CD4-positive, alpha-beta T cell (primary cell): ENCODE measurements at regions not wholly inside any gene's neighbourhood (a gene's known extent, or its start where the extent isn't known, plus 50 kb on each side); places are given as distances from the start of the nearest gene placed in this dataset.
"Not testable (repeated sequence)": the region's sequence is repeated elsewhere in the genome, so short reads cannot be mapped to it uniquely, and the experiment has no call there.

Experiments used
- ATAC-seq: fragments of 200-7000 bp; cut with Tn5 transposase; one replicate; pipeline ENCODE4 v1.10.0; 2022; ENCODE audit warnings: mild to moderate bottlenecking; ENCODE audit not compliant: poor library complexity
- CTCF ChIA-PET: fragments of 350-600 bp; sonication (Branson Sonifier 250); formaldehyde crosslinking; loops from one replicate; lab custom pipeline; 2021; ENCODE audit warnings: antibody characterized with exemption, inconsistent platforms; lab: Charles Lee
- POLR2A ChIA-PET: fragments of 350-600 bp; sonication (Branson Sonifier 250); formaldehyde crosslinking; loops from one replicate; lab custom pipeline; 2021; ENCODE audit warnings: antibody characterized with exemption, inconsistent platforms; lab: Charles Lee
- DNase-seq, 14 experiments: peaks; one replicate each; pipeline ENCODE4 v3.0.0-alpha.2; 2013 to 2020; ENCODE audit warnings: mixed read lengths in 2 of 14
- H3K27ac ChIP-seq, 2 donors: one replicate each; pipeline versions ENCODE4 v1.5.1 to v1.7.0; 2013; ENCODE audit warnings: low read length in 2 of 2, low read depth in 1 of 2, mild to moderate bottlenecking in 1 of 2
- H3K27me3 ChIP-seq, 2 experiments: 1 replicate in 1 of 2; 2 replicates in 1 of 2; pipeline versions ENCODE4 v1.6.1 to v1.7.0; 2013; ENCODE audit warnings: low read length in 2 of 2, control low read depth in 1 of 2, mild to moderate bottlenecking in 1 of 2, moderate library complexity in 1 of 2; ENCODE audit not compliant: insufficient read depth in 2 of 2, control insufficient read depth in 1 of 2
- H3K36me3 ChIP-seq: one replicate; pipeline ENCODE4 v1.6.1; 2013; ENCODE audit warnings: low read length, control low read depth; ENCODE audit not compliant: insufficient read depth
- H3K4me1 ChIP-seq: one replicate; pipeline ENCODE4 v1.6.1; 2013; ENCODE audit warnings: low read length, control low read depth; ENCODE audit not compliant: insufficient read depth
- H3K4me3 ChIP-seq: one replicate; pipeline ENCODE4 v1.5.1; 2013; ENCODE audit warnings: mild to moderate bottlenecking, low read length, moderate library complexity
- H3K9me3 ChIP-seq, 2 experiments: 1 replicate in 1 of 2; 2 replicates in 1 of 2; pipeline versions ENCODE4 v1.6.1 to v1.7.0; 2013; ENCODE audit warnings: low read length in 2 of 2, mild to moderate bottlenecking in 2 of 2, control low read depth in 1 of 2, moderate library complexity in 1 of 2; ENCODE audit not compliant: control insufficient read depth in 1 of 2, insufficient read depth in 1 of 2
- H3K27ac Mint-ChIP-seq: one replicate; pipeline ENCODE4 v1.8.0; 2020; ENCODE audit warnings: mixed read lengths
- H3K27me3 Mint-ChIP-seq: one replicate; pipeline ENCODE4 v1.8.0; 2021; ENCODE audit warnings: mixed read lengths
- H3K36me3 Mint-ChIP-seq: one replicate; pipeline ENCODE4 v1.8.0; 2021; ENCODE audit warnings: low read depth, mixed read lengths
- H3K4me1 Mint-ChIP-seq: one replicate; pipeline ENCODE4 v1.8.0; 2021; ENCODE audit warnings: low read depth, mixed read lengths
- H3K4me3 Mint-ChIP-seq: one replicate; pipeline ENCODE4 v1.8.0; 2020; ENCODE audit warnings: mild to moderate bottlenecking, mixed read lengths
- H3K9me3 Mint-ChIP-seq: one replicate; pipeline ENCODE4 v1.8.0; 2020; ENCODE audit warnings: mixed read lengths
- intact Hi-C, 2 experiments: fragments of 100-400 bp; cut with DNase I in 1 of 2; cut with micrococcal nuclease in 1 of 2; formaldehyde crosslinking; loops; one replicate each; pipeline versions ENCODE4 v1.15.1 to v1.9.0; 2023 to 2025; cut with DNase I, micrococcal nuclease
- TF ChIP-seq, protein P1 (sequence below): fragments of 200-600 bp; IDR thresholded peaks from one replicate; pipeline ENCODE4 v1.8.0; 2022; ENCODE audit warnings: antibody characterized with exemption, mild to moderate bottlenecking

DNA sequence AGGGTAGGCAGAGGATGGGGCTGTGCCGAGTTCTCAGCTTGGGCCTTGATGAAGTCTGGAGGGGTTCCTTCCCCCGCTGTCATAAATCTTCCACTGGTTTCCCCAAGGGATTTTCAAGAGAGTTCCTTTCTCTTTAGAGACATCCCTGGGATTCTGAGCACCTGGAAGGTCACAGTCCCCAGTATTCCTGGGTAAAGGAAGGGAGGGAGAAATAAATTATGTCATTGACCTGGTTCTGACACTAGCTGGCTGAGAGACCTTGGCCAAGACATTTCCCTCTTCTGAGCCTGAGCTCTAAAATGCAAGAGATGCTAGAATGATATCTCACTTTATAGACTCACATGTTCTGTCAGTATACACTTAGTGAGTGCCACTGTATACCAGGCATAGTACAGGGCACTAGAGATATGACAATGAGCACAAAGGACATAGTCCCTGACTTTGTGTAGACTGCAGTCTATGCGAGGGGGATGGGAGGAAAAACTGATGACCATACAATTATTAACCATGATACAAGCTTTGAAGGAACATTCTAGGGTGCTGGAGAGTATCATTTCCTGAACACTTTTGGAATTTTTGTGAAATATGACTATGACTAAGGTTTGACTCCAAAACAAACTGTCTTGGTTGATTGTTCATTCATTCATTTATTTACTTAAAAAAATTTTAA lies 165.8 kb upstream of the JUN start:
- Mint-ChIP-seq H3K27me3 (no peaks in the 10 kb centered on the region), H3K36me3 (no peaks in the 10 kb centered on the region), H3K27ac (no peak overlapping the region), H3K9me3 (no peaks in the 10 kb centered on the region), H3K4me1 (peaks cover 34% of the 10 kb centered on the region), H3K4me3 (no peak overlapping the region)
- ChIA-PET CTCF (interaction anchor here (0.6 kb wide), 1 partner anchor 208 kb away, joined by 3 read pairs; no protein-coding TSS in a partner anchor), POLR2A (interaction anchor here (1.0 to 1.2 kb wide), 2 partner anchors 165 to 166 kb away, joined by 5 to 8 read pairs; partner anchors contain the start of gene JUN)
- no peak overlapping the region for H3K4me3 ChIP-seq
- no peaks in the 10 kb centered on the region for H3K36me3 ChIP-seq
- ATAC-seq (no peak), DNase-seq (no peak)
- no peaks in the 10 kb centered on the region for H3K27me3 ChIP-seq
- no peak overlapping the region for H3K27ac ChIP-seq
- TF ChIP-seq, protein P1, sequence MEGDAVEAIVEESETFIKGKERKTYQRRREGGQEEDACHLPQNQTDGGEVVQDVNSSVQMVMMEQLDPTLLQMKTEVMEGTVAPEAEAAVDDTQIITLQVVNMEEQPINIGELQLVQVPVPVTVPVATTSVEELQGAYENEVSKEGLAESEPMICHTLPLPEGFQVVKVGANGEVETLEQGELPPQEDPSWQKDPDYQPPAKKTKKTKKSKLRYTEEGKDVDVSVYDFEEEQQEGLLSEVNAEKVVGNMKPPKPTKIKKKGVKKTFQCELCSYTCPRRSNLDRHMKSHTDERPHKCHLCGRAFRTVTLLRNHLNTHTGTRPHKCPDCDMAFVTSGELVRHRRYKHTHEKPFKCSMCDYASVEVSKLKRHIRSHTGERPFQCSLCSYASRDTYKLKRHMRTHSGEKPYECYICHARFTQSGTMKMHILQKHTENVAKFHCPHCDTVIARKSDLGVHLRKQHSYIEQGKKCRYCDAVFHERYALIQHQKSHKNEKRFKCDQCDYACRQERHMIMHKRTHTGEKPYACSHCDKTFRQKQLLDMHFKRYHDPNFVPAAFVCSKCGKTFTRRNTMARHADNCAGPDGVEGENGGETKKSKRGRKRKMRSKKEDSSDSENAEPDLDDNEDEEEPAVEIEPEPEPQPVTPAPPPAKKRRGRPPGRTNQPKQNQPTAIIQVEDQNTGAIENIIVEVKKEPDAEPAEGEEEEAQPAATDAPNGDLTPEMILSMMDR, result no peak
- intact Hi-C loops, result loop anchor here in 1 of 2 experiments (10.0 kb wide), 3 partner anchors 75 to 135 kb away; no protein-coding TSS in a partner anchor
- H3K9me3 ChIP-seq, result no peaks in the 10 kb centered on the region
- peaks cover 17% of the 10 kb centered on the region for H3K4me1 ChIP-seq

DNA sequence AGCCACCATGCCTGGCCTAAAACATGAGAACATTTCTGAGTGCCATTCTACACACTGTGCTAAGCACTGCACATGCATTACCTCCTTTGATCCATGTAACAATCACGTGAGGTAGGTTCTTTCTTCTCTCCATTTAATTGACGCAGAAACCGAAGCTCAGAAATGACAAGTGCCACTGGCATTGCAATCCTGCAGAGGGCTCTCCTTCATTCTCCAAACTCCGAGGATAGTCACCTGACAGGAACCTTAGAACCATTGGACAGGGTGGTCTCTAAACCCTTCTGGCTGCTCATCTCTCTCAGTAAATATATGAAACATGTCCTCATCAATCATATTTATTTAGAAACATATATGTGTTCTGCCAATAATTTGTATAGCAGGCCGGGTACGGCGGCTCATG lies 167.1 kb upstream of the JUN start:
- ATAC-seq, result no peak
- intact Hi-C loops, result no loop called here
- Histone ChIP-seq H3K27me3 (no peaks in the 10 kb centered on the region), H3K4me1 (peaks cover 12% of the 10 kb centered on the region), H3K36me3 (no peaks in the 10 kb centered on the region), H3K27ac (no peak overlapping the region), H3K4me3 (no peak overlapping the region), H3K9me3 (no peaks in the 10 kb centered on the region)
- Mint-ChIP-seq H3K36me3 (no peaks in the 10 kb centered on the region), H3K27me3 (no peaks in the 10 kb centered on the region), H3K27ac (no peak overlapping the region), H3K4me1 (peaks cover 22% of the 10 kb centered on the region), H3K4me3 (no peak overlapping the region), H3K9me3 (no peaks in the 10 kb centered on the region)
- no peak for DNase-seq
- TF ChIP-seq, protein P1, result no peak
- ChIA-PET CTCF (no interaction called here), POLR2A (no interaction called here)

DNA sequence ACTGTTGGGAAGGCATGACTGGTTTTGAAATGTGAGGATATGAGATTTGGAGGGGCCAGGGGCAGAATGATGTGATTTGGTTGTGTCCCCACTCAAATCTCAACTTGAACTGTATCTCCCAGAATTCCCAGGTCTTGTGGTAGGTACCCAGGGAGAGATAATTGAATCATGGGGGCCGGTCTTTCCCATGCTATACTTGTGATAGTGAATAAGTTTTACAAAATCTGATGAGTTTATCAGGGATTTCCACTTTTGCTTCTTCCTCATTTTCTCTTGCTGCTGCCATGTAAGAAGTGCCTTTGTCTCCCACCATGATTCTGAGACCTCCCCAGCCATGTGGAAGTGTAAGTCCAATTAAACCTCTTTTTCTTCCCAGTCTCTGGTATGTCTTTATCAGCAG lies 170.1 kb upstream of the JUN start:
- H3K27me3 ChIP-seq, intact Hi-C loops, CTCF ChIA-PET, H3K4me1 Mint-ChIP-seq, H3K4me1 ChIP-seq, H3K36me3 ChIP-seq, ATAC-seq, H3K27ac Mint-ChIP-seq, H3K4me3 Mint-ChIP-seq, H3K9me3 ChIP-seq, H3K36me3 Mint-ChIP-seq, H3K27me3 Mint-ChIP-seq, H3K9me3 Mint-ChIP-seq, H3K27ac ChIP-seq, POLR2A ChIA-PET, H3K4me3 ChIP-seq, DNase-seq: not testable (repeated sequence)

DNA sequence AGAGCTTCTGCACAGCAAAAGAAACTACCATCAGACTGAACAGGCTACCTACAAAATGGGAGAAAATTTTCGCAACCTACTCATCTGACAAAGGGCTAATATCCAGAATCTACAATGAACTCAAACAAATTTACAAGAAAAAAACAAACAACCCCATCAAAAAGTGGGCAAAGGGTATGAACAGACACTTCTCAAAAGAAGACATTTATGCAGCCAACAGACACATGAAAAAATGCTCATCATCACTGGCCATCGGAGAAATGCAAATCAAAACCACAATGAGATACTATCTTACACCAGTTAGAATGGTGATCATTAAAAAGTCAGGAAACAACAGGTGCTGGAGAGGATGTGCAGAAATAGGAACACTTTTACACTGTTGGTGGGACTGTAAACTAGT lies 179.4 kb upstream of the JUN start:
- H3K4me3 ChIP-seq, ATAC-seq, H3K36me3 Mint-ChIP-seq, H3K27me3 Mint-ChIP-seq, H3K36me3 ChIP-seq, intact Hi-C loops, H3K9me3 ChIP-seq, H3K27ac ChIP-seq, POLR2A ChIA-PET, H3K27me3 ChIP-seq, H3K9me3 Mint-ChIP-seq, CTCF ChIA-PET, DNase-seq, H3K27ac Mint-ChIP-seq, H3K4me3 Mint-ChIP-seq: not testable (repeated sequence)
- peaks cover 22% of the 10 kb centered on the region for H3K4me1 ChIP-seq
- H3K4me1 Mint-ChIP-seq, result peaks cover 30% of the 10 kb centered on the region
